Epithelial cell of esophagus (primary cell): ENCODE measurements at regions not wholly inside any gene's neighbourhood (a gene's known extent, or its start where the extent isn't known, plus 50 kb on each side); places are given as distances from the start of the nearest gene placed in this dataset.

Experiments
- DNase-seq: peaks from one replicate; pipeline ENCODE4 v3.0.0; 2010; ENCODE audit warnings: low read depth
- H3K4me3 ChIP-seq: 2 replicates; pipeline ENCODE4 v1.5.1; 2011; ENCODE audit warnings: mild to moderate bottlenecking, low read length, control low read depth
- CTCF ChIP-seq: IDR thresholded peaks from 2 replicates; pipeline ENCODE4 v1.5.1; 2011; ENCODE audit warnings: low read depth, mild to moderate bottlenecking, low read length, control low read depth, inconsistent platforms; ENCODE audit not compliant: insufficient read depth; ENCODE audit errors: missing control alignments

DNA sequence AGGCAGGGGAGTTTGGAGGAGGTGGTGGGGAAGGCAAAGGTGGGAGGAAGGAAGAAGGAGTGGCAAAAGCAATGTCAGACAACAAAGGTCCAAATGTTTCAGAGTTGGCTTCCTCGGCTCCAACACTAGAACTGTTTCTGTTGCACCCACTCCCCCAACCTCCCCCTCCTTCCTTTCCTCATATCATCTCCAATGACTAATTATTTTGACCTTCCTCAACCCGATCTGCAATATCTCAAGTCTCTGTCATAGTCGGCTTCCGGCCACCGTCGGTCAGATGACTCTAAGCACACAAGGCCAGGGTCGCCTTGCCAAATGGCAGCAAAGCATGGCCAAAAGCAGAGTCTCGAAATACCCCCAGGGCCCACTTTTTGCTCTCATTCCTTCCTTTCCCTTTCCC lies 637.0 kb upstream of the TBX3 start:
- no peak for TF ChIP-seq CTCF
- no peak for DNase-seq
- H3K4me3 ChIP-seq: no peak overlapping the region

GRCh38 chr12:115320451-115320850 lies 636.5 kb upstream of the TBX3 start:
- DNase-seq: no peak
- H3K4me3 ChIP-seq: no peak overlapping the region
- no peak for TF ChIP-seq CTCF

DNA sequence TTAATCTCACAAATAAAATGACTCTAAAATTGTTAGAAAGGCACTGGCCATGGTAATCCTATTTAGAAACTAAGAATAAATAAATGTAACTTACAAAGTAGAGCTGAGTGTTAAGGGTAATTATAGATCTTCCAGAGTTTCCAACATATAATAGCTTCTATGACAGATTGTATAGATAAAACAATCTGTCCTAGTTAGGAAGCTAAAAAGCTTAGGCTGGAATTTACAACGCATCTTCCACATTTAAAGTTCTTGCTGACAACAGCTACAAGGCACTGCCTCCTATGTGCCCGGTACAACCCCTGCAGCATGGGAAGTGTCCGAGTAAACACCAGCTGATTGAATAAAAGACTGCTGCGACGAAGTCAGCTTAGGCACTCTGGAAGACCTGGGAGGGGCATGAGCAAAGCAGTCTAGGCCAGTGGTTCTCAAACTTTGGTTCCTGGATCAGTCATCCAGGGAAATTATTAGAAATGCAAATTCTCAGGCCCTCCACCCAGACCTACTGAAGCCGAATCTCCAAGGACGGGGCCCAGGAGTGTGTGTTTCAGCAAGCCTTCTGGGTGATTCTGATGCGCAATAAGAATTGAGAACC lies 635.6 kb upstream of the TBX3 start:
- no peak for DNase-seq
- no peak overlapping the region for H3K4me3 ChIP-seq
- TF ChIP-seq CTCF: no peak

DNA sequence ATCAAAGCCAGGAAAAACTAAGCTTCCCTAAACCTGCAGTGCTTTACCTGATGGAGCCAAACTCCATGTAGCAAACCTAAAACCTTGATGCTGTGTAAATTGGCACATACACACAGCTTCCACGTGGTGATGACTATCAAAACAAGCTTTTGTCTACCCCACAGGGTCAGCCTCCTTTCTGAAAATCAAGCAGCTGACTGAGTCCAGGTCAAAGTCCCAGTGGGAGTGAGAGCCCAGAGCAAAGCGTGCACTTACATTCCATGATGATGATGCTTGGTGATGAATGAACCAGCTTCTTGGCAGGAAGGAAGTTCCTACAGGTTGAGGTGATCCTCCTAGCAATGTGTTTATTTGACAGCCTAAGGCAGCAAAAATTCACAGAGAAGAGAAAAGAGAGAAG lies 630.0 kb upstream of the TBX3 start:
- no peak overlapping the region for H3K4me3 ChIP-seq
- no peak for TF ChIP-seq CTCF
- DNase-seq: peak; percentile 75

DNA sequence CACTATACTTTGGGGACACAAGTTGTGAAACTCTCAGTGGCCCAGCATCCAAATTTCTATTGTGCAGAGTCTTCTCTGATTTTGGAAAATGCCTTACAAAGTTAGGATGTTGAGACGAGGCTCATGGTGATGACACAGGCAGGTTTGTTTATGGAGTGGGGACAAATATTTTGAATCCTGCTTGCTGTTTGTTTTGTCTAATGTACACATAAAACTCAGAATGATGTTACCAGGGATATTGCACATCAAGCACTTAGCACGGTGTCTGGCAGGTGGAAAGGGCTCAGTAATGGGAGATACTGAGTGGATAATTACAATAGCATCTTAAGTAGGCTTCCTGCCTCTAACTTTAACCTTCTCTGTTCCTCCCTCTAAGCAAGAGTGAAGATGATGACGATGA lies 628.9 kb upstream of the TBX3 start:
- H3K4me3 ChIP-seq: no peak overlapping the region
- TF ChIP-seq CTCF: no peak
- no peak for DNase-seq

DNA sequence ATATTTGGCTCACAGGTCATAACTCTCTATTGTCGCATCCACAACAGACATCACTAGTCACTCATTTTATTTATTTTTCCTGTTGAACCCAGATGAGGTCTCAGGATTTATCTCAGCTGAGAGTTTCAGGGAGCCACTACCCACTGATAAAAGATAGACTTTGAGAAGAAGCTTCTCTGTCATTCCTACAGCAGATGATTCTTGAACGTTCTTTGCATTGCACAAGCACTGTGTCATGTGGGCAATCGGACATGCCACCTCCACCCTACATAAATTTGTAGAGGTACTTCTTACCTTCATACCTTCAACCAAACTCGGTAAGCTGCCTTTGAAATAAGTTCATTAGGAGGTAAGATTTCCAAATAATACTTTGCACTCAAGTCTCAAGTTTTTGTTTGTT lies 627.9 kb upstream of the TBX3 start:
- DNase-seq: no peak
- H3K4me3 ChIP-seq: no peak overlapping the region
- no peak for TF ChIP-seq CTCF

DNA sequence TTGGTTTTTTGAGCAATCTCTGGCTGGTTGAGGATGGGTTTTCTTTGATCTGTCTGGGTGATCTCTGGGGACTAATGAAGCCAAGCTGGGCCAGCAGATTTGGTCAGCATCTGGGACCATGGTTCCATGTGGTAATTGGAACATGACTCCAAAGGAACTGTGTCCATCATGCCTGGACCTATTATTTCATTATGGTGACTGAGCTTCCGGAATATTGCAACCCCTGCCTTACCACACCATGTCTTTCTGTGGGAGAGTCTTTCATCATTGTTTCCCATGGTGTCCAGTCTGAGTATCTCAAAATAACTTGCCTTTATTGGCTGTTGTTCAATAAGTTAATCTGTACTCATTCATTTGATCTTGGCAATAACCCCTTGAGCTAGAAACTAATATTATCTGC lies 624.9 kb upstream of the TBX3 start:
- no peak for TF ChIP-seq CTCF
- no peak overlapping the region for H3K4me3 ChIP-seq
- no peak for DNase-seq
